ENCODE measurements at regions not wholly inside any gene's neighbourhood (a gene's known extent, or its start where the extent isn't known, plus 50 kb on each side); places are given as distances from the start of the nearest gene placed in this dataset.
"Not testable (repeated sequence)": the region's sequence is repeated elsewhere in the genome, so short reads cannot be mapped to it uniquely, and the experiment has no call there.

- 10% methylated on average over 17 of the region's 17 CpGs for WGBS (ENCODE audit: low lambda C conversion rate)
- peak; percentile 29 for DNase-seq (ENCODE audit: low spot score)
- H3K27ac ChIP-seq (ENCODE audit: extremely low read length, insufficient read depth, low read length); in situ Hi-C loops (cut with HindIII; ENCODE audit: extremely low pct_ligation_motif_present, low pct_unique_long_range_greater_than_20kb); H3K9ac ChIP-seq (ENCODE audit: insufficient read depth, low read depth, low read length); H3K27me3 ChIP-seq (ENCODE audit: control insufficient read depth in 1 of 2, insufficient read depth in 2 of 2, low read length in 2 of 2); H2AFZ ChIP-seq (ENCODE audit: low read length); BruUV-seq (replicated peaks); FAIRE-seq; H4K20me1 ChIP-seq (ENCODE audit: insufficient read depth, low read length); ATAC-seq; intact Hi-C loops (cut with micrococcal nuclease; ENCODE audit: unreplicated experiment); CTCF ChIA-PET (ENCODE audit: low intra/inter-chr PET ratio, low total read pairs); H3K4me2 ChIP-seq (ENCODE audit: low read depth, low read length); POLR2A ChIA-PET; H3K9me3 ChIP-seq (ENCODE audit: low read length); H3K4me3 ChIP-seq (replicated peaks in 1 of 3; ENCODE audit: insufficient read depth in 1 of 3, low read depth in 2 of 3, low read length in 3 of 3); H3K79me2 ChIP-seq (ENCODE audit: insufficient read depth, low read length); H3K36me3 ChIP-seq (replicated peaks in 1 of 2; ENCODE audit: control insufficient read depth in 1 of 2, insufficient read depth in 2 of 2, low read length in 2 of 2); H3K4me1 ChIP-seq (ENCODE audit: insufficient read depth, low read length): not testable (repeated sequence)
- TF ChIP-seq, protein P1, sequence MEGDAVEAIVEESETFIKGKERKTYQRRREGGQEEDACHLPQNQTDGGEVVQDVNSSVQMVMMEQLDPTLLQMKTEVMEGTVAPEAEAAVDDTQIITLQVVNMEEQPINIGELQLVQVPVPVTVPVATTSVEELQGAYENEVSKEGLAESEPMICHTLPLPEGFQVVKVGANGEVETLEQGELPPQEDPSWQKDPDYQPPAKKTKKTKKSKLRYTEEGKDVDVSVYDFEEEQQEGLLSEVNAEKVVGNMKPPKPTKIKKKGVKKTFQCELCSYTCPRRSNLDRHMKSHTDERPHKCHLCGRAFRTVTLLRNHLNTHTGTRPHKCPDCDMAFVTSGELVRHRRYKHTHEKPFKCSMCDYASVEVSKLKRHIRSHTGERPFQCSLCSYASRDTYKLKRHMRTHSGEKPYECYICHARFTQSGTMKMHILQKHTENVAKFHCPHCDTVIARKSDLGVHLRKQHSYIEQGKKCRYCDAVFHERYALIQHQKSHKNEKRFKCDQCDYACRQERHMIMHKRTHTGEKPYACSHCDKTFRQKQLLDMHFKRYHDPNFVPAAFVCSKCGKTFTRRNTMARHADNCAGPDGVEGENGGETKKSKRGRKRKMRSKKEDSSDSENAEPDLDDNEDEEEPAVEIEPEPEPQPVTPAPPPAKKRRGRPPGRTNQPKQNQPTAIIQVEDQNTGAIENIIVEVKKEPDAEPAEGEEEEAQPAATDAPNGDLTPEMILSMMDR (CRISPR knock-in tag; IDR thresholded peaks at IDR 0.05): peak; percentile 82
- TF ChIP-seq STAG1 (CRISPR knock-in tag; IDR thresholded peaks at IDR 0.05): peak; percentile 46
Observed at GRCh38 chr14:106153362-106153955, 627.1 kb downstream of the TMEM121 start.

DNA sequence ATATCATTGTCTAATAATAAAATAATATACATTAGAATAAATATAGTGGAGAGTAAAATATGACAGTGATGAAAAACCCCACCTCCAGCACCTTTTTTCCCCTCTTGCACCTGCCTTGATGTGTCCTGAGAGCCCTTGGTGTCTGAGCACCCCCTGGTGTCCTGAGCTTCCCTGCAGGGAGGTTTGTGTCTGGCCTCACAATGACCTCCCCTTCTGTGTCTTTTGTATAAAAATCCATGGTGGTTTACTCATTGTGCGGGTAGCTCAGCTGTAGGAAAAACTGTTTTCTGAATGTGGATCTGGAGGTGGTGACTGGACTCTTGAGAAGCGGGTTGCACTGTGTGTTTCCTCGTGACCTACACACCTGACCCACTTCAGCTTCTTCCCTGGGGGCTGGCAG lies 636.9 kb downstream of the TMEM121 start:
- CTCF ChIA-PET (ENCODE audit: low intra/inter-chr PET ratio, low total read pairs): no interaction called here
- in situ Hi-C loops (cut with HindIII; ENCODE audit: extremely low pct_ligation_motif_present, low pct_unique_long_range_greater_than_20kb): no loop called here

GRCh38 chr14:106163812-106164211 lies 637.4 kb downstream of the TMEM121 start:
- H3K27me3 ChIP-seq (ENCODE audit: control insufficient read depth in 1 of 2, insufficient read depth in 2 of 2, low read length in 2 of 2); in situ Hi-C loops (cut with HindIII; ENCODE audit: extremely low pct_ligation_motif_present, low pct_unique_long_range_greater_than_20kb); intact Hi-C loops (cut with micrococcal nuclease; ENCODE audit: unreplicated experiment); H2AFZ ChIP-seq (ENCODE audit: low read length); H3K79me2 ChIP-seq (ENCODE audit: insufficient read depth, low read length); H3K4me3 ChIP-seq (replicated peaks in 1 of 3; ENCODE audit: insufficient read depth in 1 of 3, low read depth in 2 of 3, low read length in 3 of 3); CTCF ChIA-PET (ENCODE audit: low intra/inter-chr PET ratio, low total read pairs); H3K4me1 ChIP-seq (ENCODE audit: insufficient read depth, low read length); FAIRE-seq; ATAC-seq; H4K20me1 ChIP-seq (ENCODE audit: insufficient read depth, low read length); H3K9ac ChIP-seq (ENCODE audit: insufficient read depth, low read depth, low read length); H3K27ac ChIP-seq (ENCODE audit: extremely low read length, insufficient read depth, low read length); DNase-seq (ENCODE audit: low spot score); BruUV-seq (replicated peaks); H3K4me2 ChIP-seq (ENCODE audit: low read depth, low read length); H3K36me3 ChIP-seq (replicated peaks in 1 of 2; ENCODE audit: control insufficient read depth in 1 of 2, insufficient read depth in 2 of 2, low read length in 2 of 2); POLR2A ChIA-PET; H3K9me3 ChIP-seq (ENCODE audit: low read length): not testable (repeated sequence)
- WGBS (ENCODE audit: low lambda C conversion rate): 52% methylated on average over 3 of the region's 3 CpGs

More for the DNA sequence above, 636.9 kb downstream of the TMEM121 start:
- H2AFZ ChIP-seq (ENCODE audit: low read length): no peak overlapping the region
- WGBS (ENCODE audit: low lambda C conversion rate): 6% methylated on average over 3 of the region's 3 CpGs
- no peaks in the 10 kb centered on the region for H3K36me3 ChIP-seq (replicated peaks in 1 of 2; ENCODE audit: control insufficient read depth in 1 of 2, insufficient read depth in 2 of 2, low read length in 2 of 2)
- no peaks in the 10 kb centered on the region for H3K4me1 ChIP-seq (ENCODE audit: insufficient read depth, low read length)
- FAIRE-seq (no peak), DNase-seq (ENCODE audit: low spot score) (no peak), ATAC-seq (no peak)
- intact Hi-C loops (cut with micrococcal nuclease; ENCODE audit: unreplicated experiment): no loop called here
- H3K4me2 ChIP-seq (ENCODE audit: low read depth, low read length): no peak overlapping the region
- no peaks in the 10 kb centered on the region for H3K9me3 ChIP-seq (ENCODE audit: low read length)
- POLR2A ChIA-PET: no interaction called here
- H3K9ac ChIP-seq (ENCODE audit: insufficient read depth, low read depth, low read length): no peak overlapping the region
- no peaks in the 10 kb centered on the region for H3K27me3 ChIP-seq (ENCODE audit: control insufficient read depth in 1 of 2, insufficient read depth in 2 of 2, low read length in 2 of 2)
- H3K79me2 ChIP-seq (ENCODE audit: insufficient read depth, low read length): no peaks in the 10 kb centered on the region
- no peak overlapping the region for H3K27ac ChIP-seq (ENCODE audit: extremely low read length, insufficient read depth, low read length)
- no peaks in the 10 kb centered on the region for H4K20me1 ChIP-seq (ENCODE audit: insufficient read depth, low read length)
- TF ChIP-seq ZNF547 (CRISPR knock-in tag; IDR thresholded peaks at IDR 0.05): no peak
- no peak for TF ChIP-seq NR1H2 (CRISPR knock-in tag; IDR thresholded peaks at IDR 0.05; ENCODE audit: borderline replicate concordance, low read depth)
- TF ChIP-seq TGIF2 (CRISPR knock-in tag; IDR thresholded peaks at IDR 0.05): no peak
- no TSS peak for BruUV-seq (replicated peaks)
- H3K4me3 ChIP-seq (replicated peaks in 1 of 3; ENCODE audit: insufficient read depth in 1 of 3, low read depth in 2 of 3, low read length in 3 of 3): no peak overlapping the region

Measured in HepG2 (cell line).